DMS 273 (cell line): ENCODE measurements at regions not wholly inside any gene's neighbourhood (a gene's known extent, or its start where the extent isn't known, plus 50 kb on each side); places are given as distances from the start of the nearest gene placed in this dataset.
"Not testable (repeated sequence)": the region's sequence is repeated elsewhere in the genome, so short reads cannot be mapped to it uniquely, and the experiment has no call there.

ENCODE experiments used
- DNase-seq: peaks from one replicate; lab custom pipeline; 2025; ENCODE audit not compliant: unreplicated experiment; lab: John Stamatoyannopoulos, UW

DNA sequence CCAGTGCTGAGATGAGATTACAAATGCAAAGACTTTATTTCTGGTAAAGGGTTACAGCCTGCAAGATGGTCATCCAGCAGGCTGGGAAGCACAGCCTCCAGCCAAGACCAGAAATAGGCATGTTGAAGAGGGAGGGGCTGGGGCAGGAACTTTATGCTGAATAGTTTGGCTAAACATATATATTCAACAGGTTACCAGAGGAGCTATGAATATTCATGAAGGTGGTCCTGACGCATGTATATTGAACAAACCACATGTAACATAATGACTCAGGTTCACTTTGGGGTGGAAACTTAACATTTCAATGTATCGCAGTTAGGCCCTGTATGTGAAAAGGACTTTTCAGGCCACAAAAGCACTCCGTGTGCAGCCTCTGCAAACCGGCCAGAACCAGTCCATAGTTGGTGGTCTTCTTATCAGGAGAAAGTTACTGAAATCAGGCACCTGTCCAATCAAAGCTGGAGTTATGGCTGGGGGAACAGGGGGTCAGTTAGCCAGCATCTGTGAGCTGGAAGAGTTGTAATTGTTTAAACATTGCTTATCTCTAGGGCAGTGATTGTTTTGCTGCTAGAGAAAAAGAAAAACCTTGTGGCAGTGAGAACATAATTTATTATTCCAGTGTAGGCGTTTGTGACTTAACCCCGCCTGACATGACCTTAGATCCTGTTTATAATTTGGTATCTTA is 372.9 kb upstream of the AUTS2 start:
- DNase-seq: no peak

DNA sequence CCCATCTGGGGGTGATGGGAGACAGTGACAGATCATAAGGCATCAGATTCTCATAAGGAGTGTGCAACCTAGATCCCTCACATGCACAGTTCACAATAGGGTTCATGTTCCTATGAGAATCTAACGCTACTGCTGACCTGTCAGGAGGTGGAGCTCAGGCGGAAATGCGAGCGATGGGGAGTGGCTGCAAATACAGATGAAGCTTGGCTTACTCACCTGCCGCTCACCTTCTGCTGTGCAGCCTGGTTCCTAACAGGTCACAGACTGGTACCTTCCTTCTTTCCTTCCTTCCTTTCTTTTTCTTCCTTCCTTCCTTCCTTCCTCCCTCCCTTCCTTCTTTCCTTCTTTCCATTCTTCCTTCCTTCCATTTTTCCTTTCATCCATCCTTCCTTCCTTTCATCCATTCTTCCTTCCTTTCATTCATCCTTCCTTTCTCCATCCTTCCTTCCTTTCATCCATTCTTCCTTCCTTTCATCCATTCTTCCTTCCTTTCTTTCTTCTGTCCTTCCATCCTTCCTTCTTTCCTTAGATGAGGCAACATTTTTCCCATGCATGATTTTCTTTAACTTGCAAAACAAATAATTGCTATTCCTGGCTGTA is 370.0 kb upstream of the AUTS2 start:
- no peak for DNase-seq

DNA sequence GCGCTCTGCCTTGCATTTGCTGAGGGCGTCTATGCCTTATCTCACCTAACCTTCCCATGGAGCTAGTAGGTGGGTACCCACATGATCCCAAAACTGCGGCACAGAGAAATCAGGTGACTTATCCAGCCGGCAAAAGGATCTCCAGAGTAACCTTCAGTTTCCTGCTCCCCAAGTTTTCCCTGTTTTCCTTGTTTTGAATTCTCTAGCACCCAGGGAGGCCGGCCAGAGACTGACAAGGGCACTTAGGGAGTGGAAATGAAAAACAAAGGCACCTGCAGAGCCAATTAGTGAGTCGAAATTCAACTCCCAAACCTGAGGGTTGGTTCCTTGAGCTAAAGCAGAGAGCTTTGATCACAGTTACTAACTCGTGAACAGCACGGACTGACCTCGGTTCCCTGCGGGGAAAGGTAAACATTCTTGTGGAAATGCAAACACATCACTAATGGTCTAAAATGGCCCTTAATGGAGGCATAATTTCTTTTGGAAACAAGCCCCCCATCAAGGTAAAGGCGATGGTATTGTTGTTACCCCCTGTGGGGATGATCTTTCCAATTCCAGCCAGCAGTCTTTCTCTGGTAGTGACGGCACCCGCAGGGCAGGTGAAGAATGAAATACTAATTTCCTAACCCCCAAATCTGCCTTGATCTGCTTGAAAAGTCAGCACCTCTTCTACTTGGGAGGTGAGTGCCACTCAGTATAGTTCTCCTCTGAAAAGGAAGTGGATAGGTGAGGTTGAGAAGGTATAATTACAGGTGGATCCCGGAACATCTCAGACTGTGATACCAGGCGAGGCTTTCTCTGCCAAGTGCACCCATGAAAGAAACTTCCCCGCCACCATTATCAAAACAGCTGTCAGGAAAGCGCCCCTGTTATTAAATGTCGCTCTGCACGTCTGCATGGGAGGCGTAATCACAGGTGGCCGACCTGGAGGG is 365.6 kb upstream of the AUTS2 start:
- no peak for DNase-seq

- no peak for DNase-seq
Measured at GRCh38 chr7:69237541-69237940, 360.7 kb upstream of the AUTS2 start.

DNA sequence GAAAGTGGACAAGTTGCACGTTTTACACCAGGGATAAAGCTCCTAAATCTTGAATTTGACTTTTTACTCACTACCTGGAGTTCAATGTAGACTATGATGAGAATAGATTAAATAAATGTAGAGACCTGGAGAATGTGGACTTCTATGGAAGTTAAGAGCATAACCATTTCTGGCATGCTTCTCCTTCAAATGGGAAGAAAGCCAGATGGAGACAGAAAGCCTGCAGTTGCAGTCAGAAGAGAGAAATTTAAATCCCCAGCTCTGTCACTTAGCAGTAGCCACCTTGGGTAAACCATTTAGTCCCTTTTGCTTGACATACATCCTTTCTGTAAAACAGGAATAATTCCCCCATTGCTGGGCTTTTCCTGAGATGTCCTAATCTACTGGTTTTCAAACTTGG is 355.3 kb upstream of the AUTS2 start:
- no peak for DNase-seq

DNA sequence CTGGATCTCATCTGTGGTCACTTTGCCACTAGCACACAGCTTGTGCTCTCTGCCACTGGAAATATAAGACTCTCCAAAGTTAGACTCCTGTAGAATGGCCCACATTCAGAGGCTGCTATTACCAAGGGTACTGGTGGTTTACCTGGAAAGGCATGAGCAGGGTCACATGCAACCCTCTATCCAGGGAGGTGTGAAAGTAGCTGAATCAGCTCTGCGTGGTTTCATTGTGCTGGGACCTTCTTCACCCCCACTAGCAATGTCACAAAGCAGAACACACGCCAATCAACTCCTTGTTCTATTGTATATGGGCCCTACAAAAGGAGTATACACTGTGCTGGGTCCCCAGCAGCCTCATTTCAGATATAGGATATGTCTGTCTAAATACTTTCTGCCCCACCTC is 353.6 kb upstream of the AUTS2 start:
- no peak for DNase-seq

- DNase-seq: no peak
Measured at GRCh38 chr7:69245646-69246045, 352.6 kb upstream of the AUTS2 start.

DNA sequence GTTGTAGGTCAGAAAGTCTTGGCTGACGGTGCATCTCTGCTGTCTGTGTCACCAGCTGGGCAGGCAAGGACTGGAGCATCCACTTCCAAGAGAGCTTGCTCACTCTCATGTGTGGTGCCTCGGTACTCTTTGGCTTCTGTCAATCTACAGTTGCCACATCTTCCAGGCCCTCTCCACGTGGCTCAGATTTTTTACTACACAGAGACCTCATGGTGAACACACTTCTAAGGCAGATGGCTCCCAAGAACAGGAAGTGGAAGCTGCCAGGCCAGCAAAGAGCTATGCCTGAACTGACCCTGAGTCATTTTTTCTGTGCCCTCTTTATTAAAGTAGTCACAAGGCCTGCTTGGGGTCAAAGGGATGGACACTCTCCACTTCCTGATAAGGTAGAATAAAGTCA is 351.5 kb upstream of the AUTS2 start:
- DNase-seq: no peak

- not testable (repeated sequence) for DNase-seq
Measured at GRCh38 chr7:69248382-69248828, 349.9 kb upstream of the AUTS2 start.

- no peak for DNase-seq
Measured at GRCh38 chr7:69250958-69251357, 347.3 kb upstream of the AUTS2 start.

DNA sequence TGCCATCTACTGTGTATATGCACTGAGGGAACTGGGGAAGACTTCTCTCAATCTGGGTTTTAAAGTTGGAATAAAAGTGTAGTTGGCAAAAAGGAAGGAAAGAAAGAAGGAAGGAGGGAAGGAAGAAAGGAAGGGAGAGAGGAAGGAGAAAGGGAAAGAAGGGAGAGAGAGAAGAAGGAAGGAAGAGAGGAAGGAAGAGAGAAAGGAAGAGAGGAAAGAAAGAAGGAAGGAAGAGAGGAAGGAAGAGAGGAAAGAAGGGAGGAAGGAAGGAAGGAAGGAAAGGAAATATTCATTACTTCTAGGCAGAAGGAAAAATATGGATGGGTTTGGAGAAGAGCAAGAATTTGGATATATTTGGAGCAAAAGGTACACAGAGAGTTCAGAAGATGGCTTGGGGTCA is 343.6 kb upstream of the AUTS2 start:
- no peak for DNase-seq

DNA sequence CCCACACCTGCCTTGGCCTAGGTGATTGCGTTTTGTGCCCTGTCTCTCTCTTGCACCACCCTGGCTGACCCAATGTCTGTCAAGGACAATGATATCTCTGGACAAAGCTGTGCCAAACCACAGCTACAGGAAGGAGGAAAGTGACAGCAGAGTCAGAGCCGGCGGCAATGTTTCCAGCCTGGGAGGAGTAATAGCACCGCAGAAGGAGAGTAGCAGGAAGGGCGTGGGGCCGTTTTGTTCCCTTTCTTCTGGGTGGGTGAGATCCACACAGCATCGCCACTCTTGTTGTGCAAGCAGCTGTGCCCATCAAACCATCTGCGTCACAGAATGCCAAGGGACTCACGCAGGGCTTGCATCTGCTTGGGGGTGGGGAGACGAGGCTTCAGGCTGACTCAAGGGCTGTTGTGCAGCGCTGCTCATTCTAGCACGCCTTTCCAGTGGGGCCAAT is 341.6 kb upstream of the AUTS2 start:
- peak; percentile 54 for DNase-seq

DNA sequence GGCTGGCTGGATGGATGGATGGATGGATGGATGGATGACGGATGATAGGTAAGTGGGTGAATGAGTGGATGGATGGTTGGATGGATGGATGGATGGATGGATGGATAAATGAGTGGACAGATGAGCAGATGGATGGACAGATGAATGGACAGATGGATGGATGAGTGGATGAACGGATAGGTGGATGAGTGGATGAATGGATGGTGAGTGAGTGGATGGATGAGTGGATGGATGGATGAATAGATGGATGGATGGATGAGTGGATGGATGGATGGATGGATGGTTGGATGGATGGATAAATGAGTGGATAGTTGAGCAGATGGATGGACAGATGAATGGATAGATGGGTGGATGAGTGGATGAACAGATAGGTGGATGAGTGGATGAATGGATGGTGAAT is 340.7 kb upstream of the AUTS2 start:
- no peak for DNase-seq

- DNase-seq: no peak
Measured at GRCh38 chr7:69259445-69259844, 338.8 kb upstream of the AUTS2 start.

DNA sequence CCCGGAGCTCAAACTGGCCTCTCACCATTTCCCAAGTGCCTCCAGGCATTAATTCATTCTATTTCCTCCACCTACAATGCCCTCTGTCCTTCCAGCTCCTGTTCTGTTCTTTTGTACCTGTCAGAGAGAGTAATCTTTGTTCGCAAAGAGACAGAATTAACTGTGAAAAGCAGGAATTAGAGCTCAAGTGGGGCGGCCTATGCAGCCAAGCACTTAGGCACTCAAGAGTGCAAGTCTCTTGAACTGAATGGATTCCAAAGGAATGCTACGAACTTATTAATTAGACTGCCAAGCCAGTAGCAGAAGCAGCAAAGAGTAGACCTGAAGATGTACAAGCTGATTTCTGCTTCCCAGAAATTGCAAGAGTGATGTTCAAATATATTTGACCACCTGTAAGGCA is 338.3 kb upstream of the AUTS2 start:
- DNase-seq: no peak

DNA sequence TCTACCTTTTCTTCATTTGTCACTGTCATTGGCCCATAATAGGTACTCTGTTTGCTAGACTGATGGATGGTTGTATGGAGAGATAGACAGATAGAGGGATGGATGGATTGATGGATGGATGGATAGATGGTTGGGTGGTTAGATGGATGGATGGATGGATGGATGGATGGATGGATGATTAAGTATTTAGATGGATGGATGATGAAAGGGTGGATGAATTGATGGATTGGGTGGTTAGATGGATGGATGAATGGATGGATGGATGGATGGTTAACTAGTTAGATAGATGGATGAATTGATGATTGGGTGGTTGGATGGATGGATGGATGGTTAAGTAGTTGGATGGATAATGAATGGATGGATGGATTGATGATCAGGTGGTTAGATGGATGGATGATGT is 334.7 kb upstream of the AUTS2 start:
- no peak for DNase-seq

GRCh38 chr7:69269806-69270205 is 328.5 kb upstream of the AUTS2 start:
- DNase-seq: no peak

- DNase-seq: peak; percentile 51
Measured at GRCh38 chr7:69272101-69272500, 326.2 kb upstream of the AUTS2 start.

DNA sequence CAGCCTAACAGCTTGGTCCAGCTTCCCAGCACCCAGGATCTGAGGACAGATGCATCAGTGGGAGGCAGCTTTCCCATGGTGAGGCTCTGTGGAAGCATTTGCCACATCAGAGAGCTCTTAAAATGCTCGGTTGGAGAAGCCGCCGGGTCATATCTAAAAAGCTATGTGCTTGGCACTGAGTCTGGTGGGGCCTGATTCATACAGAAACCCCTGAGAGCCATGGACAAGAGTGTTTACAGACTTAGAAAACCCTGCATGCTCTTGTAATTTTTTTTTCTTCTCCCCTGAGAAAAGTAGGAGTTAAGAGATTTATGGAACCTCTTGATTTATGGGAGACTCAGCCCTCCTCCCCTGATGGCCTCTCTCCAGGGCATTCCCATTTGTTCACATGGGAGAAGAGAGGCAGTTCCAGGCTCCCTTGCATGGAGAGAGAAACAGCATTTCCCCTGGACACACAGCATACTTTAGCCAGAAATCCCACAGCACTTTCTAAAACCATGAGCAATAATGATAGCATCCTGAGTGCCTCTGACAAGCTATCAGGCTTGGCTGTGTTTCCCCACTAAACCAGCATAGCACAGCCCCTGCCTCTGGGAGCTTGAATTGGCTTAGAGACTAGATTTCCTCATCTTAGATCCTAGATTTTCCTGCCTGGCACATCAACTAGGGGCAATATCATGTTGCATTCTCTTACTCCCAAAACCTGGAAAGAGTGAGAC is 322.1 kb upstream of the AUTS2 start:
- peak; percentile 22 for DNase-seq

GRCh38 chr7:69277366-69277765 is 320.9 kb upstream of the AUTS2 start:
- no peak for DNase-seq

- DNase-seq: no peak
Measured at GRCh38 chr7:69282946-69283345, 315.3 kb upstream of the AUTS2 start.
